Sciatic nerve (tissue), 2 donors: ENCODE measurements at regions not wholly inside any gene's neighbourhood (a gene's known extent, or its start where the extent isn't known, plus 50 kb on each side); places are given as distances from the start of the nearest gene placed in this dataset.

Experiments used
- ATAC-seq: fragments of 200-7000 bp; cut with Tn5 transposase; one replicate; pipeline ENCODE4 v1.9.1; 2020; ENCODE audit warnings: mild to moderate bottlenecking, moderate library complexity
- DNase-seq: peaks from one replicate; pipeline ENCODE4 v3.0.0-alpha.2; 2020; ENCODE audit warnings: low spot score
- intact Hi-C: fragments of 100-400 bp; cut with DNase I; formaldehyde crosslinking; loops from one replicate; pipeline ENCODE4 v1.14.2; 2022
- donor health status: DM: no; HTN: no; CAD: no.
- donor health status: DM: no; HTN: no; CAD: no.

GRCh38 chr15:70400766-70401541 lies 303.2 kb upstream of the TLE3 start:
- intact Hi-C loops: no loop called here
- DNase-seq (no peak), ATAC-seq (peak; percentile 80)

- no peak for ATAC-seq
- intact Hi-C loops: no loop called here
- DNase-seq: no peak
Observed at GRCh38 chr15:70399204-70399603, 301.5 kb upstream of the TLE3 start.

GRCh38 chr15:70398694-70399093 lies 301.0 kb upstream of the TLE3 start:
- intact Hi-C loops: no loop called here
- DNase-seq (no peak), ATAC-seq (no peak)

DNA sequence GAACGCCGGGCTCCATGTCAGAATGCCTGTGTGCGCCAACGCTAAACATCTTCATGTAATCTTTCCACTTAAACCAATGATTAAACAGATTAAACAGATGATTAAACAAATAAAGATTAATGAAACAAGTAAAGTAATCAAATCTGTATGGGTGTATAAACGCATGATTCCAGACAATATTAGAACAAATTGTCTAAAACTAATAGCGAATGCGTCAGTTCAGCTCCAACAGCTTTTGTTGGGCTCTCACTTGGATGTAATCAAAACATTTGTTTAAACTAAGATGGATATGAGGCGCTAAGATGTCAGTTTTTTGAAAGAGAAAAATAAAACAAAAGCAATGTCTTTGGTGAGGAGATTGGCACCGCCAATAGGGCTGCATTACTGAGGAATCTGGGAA lies 299.1 kb upstream of the TLE3 start:
- intact Hi-C loops: no loop called here
- no peak for DNase-seq

GRCh38 chr15:70395164-70395563 lies 297.4 kb upstream of the TLE3 start:
- intact Hi-C loops: no loop called here

More for the DNA sequence above, 299.1 kb upstream of the TLE3 start:
- ATAC-seq: no peak

GRCh38 chr15:70390723-70391122 lies 293.0 kb upstream of the TLE3 start:
- DNase-seq: no peak
- ATAC-seq: no peak
- intact Hi-C loops: no loop called here

More at GRCh38 chr15:70395164-70395563, 297.4 kb upstream of the TLE3 start:
- DNase-seq (no peak), ATAC-seq (no peak)

- intact Hi-C loops: no loop called here
- ATAC-seq: no peak
- no peak for DNase-seq
Observed at GRCh38 chr15:70387993-70388392, 290.3 kb upstream of the TLE3 start.

GRCh38 chr15:70387081-70387480 lies 289.4 kb upstream of the TLE3 start:
- ATAC-seq (no peak), DNase-seq (no peak)
- intact Hi-C loops: no loop called here

- intact Hi-C loops: no loop called here
- ATAC-seq (no peak), DNase-seq (no peak)
Observed at GRCh38 chr15:70385711-70386110, 288.0 kb upstream of the TLE3 start.

- intact Hi-C loops: no loop called here
- DNase-seq (no peak), ATAC-seq (no peak)
Observed at GRCh38 chr15:70385052-70385451, 287.3 kb upstream of the TLE3 start.

DNA sequence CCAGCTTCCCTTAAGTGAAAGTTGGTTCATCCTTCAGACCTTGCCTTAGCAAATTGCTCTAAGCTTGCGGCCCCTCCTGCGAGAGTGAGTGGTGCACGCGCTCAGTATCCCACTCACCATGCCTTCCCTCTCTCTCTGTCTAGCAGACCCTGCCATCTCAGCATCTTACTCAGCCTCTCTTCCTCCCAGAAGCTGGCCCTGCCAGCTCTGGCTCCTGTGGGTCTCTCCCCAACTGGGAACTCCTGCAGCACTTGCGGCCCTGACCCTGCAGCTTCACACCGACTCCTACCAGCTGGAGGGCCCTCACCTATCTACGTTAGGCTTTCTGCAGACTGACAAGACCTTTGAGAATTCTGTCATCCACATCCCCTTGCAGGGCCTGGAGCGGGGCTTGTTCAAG lies 286.1 kb upstream of the TLE3 start:
- intact Hi-C loops: no loop called here
- no peak for ATAC-seq
- no peak for DNase-seq

DNA sequence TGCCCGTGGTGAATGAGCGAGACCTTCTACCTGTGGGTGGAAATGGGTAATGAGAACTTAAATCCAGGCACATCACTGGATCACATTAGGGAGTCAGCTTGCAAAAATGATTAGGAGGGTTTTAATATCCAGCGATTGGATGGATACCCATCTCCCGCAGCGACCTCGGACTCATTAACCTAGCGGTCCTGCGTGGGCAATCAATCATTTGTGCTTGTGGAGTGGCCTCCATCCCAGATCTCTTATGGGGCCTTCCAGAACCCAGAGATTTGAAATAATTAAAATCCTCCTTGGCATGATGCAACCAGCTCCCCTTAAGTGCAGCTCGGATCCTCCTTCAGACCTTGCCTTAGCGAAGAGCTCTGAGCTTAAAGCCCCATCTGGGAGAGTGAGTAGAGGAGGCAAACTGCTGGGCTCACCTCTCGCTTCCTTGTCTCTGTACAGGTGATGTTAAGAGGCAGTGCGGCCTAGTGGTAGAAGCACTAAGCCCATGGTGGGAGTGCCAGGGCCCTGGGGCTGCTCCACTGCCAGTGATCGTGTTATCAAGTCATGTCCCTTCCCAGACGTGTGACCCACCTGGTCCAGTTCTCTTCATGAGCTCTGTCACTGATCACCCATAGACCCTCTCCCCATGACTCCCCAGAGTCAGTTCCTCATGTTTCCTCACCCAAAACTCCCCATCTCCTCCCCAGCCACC lies 285.2 kb upstream of the TLE3 start:
- no peak for ATAC-seq
- intact Hi-C loops: no loop called here
- peak; percentile 54 for DNase-seq

DNA sequence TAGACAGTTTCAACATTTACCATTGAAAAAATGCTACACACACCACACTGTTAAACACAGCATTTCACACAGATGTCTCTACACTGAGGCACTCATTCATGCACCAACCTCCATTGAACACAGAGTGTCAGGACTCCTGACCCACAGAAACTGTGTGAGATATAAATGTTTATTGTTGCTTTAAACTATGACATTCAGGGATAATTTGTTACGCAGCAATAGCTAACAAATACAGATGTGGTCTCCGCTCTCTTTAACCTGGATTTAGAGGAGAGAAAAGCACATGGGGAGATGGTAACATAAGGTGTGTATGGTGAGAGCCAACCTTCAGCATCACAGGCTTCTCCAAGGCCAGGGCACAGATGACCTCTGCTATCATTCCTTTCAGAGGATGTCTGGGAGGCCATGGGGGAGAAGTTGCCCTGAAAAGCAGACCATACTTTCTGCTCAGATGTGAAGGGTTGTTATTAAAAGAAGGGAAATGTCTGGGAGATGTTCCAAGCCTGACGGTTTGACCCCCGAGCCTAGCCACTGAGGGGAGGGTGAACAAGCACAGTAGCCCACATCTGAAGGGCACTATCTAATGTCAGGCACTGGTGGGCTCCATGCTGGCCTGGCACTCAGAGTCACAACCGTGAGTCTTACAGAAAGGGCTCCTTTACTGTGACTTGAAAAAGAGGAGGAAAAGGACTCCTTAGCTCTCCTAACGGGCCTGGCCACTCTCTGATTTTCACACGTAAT lies 284.5 kb upstream of the TLE3 start:
- intact Hi-C loops: no loop called here
- ATAC-seq (no peak), DNase-seq (peak; percentile 30)

GRCh38 chr15:70379938-70380883 lies 282.5 kb upstream of the TLE3 start:
- peak; percentile 51 for DNase-seq

DNA sequence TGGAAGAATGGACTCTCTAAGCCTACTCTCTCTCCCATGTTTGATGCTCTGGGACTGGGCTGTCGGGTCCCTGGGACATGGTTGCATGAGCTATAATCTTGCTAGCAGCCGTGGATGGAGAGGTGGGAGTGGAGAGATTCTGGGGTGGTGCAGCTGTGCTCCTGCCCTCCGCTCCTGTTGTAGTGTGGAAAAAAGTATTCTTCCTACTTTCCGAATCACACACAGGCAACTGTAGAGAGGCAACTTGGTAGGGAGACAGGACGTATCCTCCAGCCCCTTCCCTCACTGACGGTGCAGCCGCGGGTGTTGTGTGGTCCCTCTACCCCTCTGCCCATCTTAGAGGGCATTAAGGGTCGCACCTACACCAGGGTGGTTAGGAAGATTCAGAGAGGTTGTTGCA lies 281.4 kb upstream of the TLE3 start:
- ATAC-seq: no peak
- intact Hi-C loops: no loop called here
- DNase-seq: peak; percentile 21

More at GRCh38 chr15:70379938-70380883, 282.5 kb upstream of the TLE3 start:
- no peak for ATAC-seq
- intact Hi-C loops: no loop called here

DNA sequence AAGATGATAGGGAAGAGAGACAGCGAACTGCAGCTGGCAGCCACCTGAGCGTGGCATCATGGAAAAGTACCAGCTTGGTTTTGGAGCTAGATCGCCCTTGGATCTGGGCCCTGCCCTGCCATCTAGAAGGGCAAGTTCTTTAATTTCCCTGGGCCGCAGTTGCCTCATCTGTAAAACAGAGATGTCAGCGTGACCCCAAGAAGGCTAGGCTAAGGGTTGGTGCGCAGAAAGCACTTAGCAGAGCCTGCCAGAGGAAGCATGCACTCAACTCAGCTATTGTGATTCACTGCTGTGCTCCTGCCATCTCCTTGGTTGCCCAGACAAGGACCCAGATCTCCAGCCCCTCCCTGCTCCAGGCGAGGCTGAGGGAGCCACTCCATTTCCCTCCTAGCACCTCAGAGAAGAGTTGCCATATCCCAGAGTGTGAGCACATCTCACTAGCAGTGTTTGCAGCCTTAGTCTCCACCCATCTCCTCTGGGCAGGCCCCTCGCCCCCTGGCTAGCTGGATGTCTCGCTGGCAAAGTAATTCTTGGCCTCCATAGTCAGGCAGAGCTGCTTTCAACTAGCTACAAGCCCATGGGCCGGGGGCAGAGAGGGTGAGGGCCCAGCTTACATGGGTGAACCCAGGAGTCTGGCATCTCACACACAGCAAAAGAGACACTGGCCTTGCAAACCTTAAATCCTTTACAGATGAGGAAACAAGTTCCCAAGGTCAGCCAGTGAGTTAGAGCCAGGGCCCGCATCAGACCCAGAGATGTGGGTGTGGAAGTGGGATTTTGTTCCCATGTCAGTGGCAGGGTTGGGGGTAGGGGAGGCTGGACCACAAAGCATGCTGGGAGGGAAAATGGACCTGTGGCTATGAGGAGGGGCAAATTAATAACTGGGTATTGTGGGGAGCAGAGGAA lies 280.7 kb upstream of the TLE3 start:
- intact Hi-C loops: no loop called here
- ATAC-seq: no peak
- DNase-seq: peak; percentile 41

DNA sequence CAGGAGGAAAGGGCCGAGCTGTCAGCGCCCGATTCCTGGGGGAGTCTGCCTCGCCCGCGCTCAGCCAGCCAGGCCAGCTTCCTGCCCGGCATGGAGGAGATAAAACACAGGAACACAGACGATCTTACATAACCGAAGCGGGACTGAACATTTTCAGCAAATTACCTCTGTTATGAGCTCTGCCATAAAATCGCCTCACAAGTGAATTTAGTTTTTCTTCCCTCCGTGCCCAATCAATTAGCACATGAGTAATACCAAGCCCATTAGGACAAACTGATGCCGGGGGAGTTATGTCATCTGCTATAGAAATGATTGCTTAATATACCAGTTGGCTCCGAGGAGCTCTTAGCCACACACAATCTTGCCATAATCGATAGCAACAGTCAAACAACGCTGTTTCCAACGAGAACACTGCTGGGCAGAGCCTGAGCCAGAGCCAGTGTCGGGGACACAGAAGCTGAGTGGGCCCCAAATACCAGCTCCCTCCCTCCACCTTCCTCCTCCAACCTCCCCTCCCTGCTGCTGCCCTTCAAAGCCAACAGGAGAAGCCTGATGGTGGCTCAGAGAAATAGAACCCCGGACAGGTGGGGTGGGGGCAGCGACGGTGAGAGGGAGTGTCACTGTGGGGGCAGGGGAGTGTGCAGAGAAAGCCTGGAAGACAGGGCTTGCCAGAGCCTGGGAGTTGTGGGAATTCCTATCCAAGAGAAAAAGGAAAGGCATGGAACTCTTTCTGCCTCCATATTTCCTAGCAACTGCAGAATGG lies 279.4 kb upstream of the TLE3 start:
- peak; percentile 82 for ATAC-seq

More for the DNA sequence above, 279.4 kb upstream of the TLE3 start:
- intact Hi-C loops: no loop called here
- peak; percentile 69 for DNase-seq
